22Rv1 (cell line): ENCODE measurements at regions not wholly inside any gene's neighbourhood (a gene's known extent, or its start where the extent isn't known, plus 50 kb on each side); places are given as distances from the start of the nearest gene placed in this dataset.
"Not testable (repeated sequence)": the region's sequence is repeated elsewhere in the genome, so short reads cannot be mapped to it uniquely, and the experiment has no call there.

ENCODE experiments used
- H3K27ac ChIP-seq: fragments of 450-650 bp; 2 replicates; pipeline ENCODE4 v1.5.1; 2017
- ZFX ChIP-seq: fragments of 450-650 bp; IDR thresholded peaks from 2 replicates; pipeline ENCODE4 v1.6.1; 2017; ENCODE audit warnings: antibody characterized with exemption, borderline replicate concordance
- TF ChIP-seq, protein P1 (sequence below): fragments of 450-650 bp; IDR thresholded peaks from 2 replicates; pipeline ENCODE4 v1.5.1; 2017; ENCODE audit warnings: mild to moderate bottlenecking

GRCh38 chr5:155689406-155689805, 637.6 kb upstream of the SGCD start:
- no peak overlapping the region for H3K27ac ChIP-seq
- TF ChIP-seq, protein P1, sequence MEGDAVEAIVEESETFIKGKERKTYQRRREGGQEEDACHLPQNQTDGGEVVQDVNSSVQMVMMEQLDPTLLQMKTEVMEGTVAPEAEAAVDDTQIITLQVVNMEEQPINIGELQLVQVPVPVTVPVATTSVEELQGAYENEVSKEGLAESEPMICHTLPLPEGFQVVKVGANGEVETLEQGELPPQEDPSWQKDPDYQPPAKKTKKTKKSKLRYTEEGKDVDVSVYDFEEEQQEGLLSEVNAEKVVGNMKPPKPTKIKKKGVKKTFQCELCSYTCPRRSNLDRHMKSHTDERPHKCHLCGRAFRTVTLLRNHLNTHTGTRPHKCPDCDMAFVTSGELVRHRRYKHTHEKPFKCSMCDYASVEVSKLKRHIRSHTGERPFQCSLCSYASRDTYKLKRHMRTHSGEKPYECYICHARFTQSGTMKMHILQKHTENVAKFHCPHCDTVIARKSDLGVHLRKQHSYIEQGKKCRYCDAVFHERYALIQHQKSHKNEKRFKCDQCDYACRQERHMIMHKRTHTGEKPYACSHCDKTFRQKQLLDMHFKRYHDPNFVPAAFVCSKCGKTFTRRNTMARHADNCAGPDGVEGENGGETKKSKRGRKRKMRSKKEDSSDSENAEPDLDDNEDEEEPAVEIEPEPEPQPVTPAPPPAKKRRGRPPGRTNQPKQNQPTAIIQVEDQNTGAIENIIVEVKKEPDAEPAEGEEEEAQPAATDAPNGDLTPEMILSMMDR, result no peak
- no peak for TF ChIP-seq ZFX

GRCh38 chr5:155696362-155696761, 630.6 kb upstream of the SGCD start:
- no peak overlapping the region for H3K27ac ChIP-seq
- TF ChIP-seq, protein P1, result no peak
- no peak for TF ChIP-seq ZFX

GRCh38 chr5:155697236-155697635, 629.7 kb upstream of the SGCD start:
- no peak for TF ChIP-seq ZFX
- TF ChIP-seq, protein P1, result no peak

GRCh38 chr5:155699385-155699784, 627.6 kb upstream of the SGCD start:
- TF ChIP-seq, protein P1, result no peak
- no peak for TF ChIP-seq ZFX
- no peak overlapping the region for H3K27ac ChIP-seq

More at GRCh38 chr5:155697236-155697635, 629.7 kb upstream of the SGCD start:
- no peak overlapping the region for H3K27ac ChIP-seq

DNA sequence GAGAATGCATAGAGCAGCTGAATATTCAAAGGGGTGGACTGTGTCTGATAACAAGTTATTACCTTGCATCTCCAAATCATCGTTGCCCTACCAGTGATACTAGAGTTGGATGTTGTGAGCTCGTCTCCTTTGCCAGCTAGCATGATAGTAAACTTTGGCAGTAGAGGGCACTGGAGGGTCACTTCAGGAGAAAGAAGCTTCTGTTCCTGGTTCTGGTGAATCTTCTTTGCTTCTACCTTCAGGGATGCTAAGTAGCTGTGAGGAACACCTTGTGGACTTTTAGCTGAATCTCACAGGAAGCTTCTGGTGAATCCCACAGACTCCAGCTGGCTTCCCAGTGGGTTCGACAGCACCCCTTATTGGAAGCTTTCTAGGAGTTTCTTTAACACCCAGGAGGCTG, 626.6 kb upstream of the SGCD start:
- TF ChIP-seq ZFX, result no peak
- TF ChIP-seq, protein P1, result peak; percentile 36
- H3K27ac ChIP-seq, result no peak overlapping the region

DNA sequence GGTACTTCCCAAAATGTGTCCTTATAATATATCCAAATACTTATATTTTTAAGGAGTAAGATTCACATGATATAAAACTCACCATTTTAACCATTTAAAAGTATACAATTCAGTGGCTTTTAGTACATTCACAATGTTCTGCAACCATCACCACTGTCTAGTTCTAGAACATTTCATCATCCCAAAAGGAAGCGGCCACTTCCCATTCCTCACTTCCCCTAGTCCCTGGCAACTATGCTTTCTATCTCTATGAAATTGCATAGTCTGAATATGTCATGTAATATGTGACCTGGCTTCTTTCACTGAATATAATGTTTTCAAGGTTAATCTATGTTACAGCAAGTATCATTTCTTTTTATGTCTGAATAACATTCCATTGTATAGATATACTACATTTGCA, 615.1 kb upstream of the SGCD start:
- H3K27ac ChIP-seq, result no peak overlapping the region
- TF ChIP-seq, protein P1, result no peak
- no peak for TF ChIP-seq ZFX

DNA sequence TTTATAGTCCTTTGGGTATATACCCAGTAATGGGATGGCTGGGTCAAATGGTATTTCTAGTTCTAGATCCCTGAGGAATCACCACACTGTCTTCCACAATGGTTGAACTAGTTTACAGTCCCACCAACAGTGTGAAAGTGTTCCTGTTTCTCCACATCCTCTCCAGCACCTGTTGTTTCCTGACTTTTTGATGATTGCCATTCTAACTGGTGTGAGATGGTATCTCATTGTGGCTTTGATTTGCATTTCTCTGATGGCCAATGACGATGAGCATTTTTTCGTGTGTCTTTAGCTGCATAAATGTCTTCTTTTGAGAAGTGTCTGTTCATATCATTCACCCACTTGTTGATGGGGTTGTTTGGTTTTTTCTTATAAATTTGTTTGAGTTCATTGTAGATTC, 612.5 kb upstream of the SGCD start:
- H3K27ac ChIP-seq, result not testable (repeated sequence)

- no peak overlapping the region for H3K27ac ChIP-seq
- no peak for TF ChIP-seq ZFX
- TF ChIP-seq, protein P1, result no peak
Observed at GRCh38 chr5:155726267-155726666, 600.7 kb upstream of the SGCD start.
